HEK293T (cell line): ENCODE measurements at regions not wholly inside any gene's neighbourhood (a gene's known extent, or its start where the extent isn't known, plus 50 kb on each side); places are given as distances from the start of the nearest gene placed in this dataset.

Experiments
- CTBP1 ChIP-seq: fragments of 450-650 bp; IDR thresholded peaks from 2 replicates; pipeline ENCODE4 v1.6.1; 2016; ENCODE audit warnings: borderline replicate concordance
- ELF4 ChIP-seq: fragments of 450-650 bp; IDR thresholded peaks from 2 replicates; pipeline ENCODE4 v1.6.1; 2017; ENCODE audit warnings: antibody characterized with exemption
- SP1 ChIP-seq: fragments of 450-650 bp; IDR thresholded peaks from 2 replicates; pipeline ENCODE4 v1.6.1; 2017
- ZNF384 ChIP-seq: fragments of 450-650 bp; IDR thresholded peaks from 2 replicates; pipeline ENCODE4 v1.6.1; 2016

- TF ChIP-seq ZNF384: no peak
- TF ChIP-seq SP1: no peak
- no peak for TF ChIP-seq CTBP1
- no peak for TF ChIP-seq ELF4
Observed at GRCh38 chr2:154555710-154556109, 142.8 kb upstream of the KCNJ3 start.
